HG03060 (cell line): ENCODE measurements at regions not wholly inside any gene's neighbourhood (a gene's known extent, or its start where the extent isn't known, plus 50 kb on each side); places are given as distances from the start of the nearest gene placed in this dataset.

Source experiments
- ATAC-seq: cut with Tn5 transposase; IDR thresholded peaks from one replicate; pipeline ENCODE4 v1.9.1; 2021; ENCODE audit warnings: low read depth, moderate number of reproducible peaks; ENCODE audit not compliant: unreplicated experiment

DNA sequence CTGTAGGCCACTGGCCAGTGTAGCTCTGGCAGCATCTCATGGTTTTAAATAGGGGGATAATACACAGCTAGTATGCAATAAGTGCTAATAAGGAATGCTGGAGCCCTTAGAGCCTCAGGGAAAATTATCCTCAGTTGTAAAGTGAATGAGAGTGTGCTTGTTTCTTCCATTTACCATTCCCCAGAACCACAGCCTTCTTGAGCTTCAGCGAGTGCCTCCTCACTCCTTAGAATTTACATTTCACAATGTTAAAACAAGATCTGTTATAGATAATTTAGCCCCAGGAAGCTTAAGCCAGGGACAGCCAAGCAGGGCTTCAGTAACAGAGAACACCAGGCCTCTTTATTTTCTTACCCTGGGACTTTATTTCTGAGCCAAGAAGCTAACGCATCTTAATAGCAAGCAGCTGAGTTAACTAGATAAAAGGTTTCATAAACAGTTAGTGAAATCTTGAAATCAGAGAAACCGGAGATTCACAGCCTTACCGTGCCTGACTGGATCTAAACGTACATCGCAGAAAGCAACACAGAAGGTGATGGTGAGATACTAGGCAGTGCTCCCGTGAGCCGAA lies 535.2 kb downstream of the TDRD15 start:
- ATAC-seq: no peak

DNA sequence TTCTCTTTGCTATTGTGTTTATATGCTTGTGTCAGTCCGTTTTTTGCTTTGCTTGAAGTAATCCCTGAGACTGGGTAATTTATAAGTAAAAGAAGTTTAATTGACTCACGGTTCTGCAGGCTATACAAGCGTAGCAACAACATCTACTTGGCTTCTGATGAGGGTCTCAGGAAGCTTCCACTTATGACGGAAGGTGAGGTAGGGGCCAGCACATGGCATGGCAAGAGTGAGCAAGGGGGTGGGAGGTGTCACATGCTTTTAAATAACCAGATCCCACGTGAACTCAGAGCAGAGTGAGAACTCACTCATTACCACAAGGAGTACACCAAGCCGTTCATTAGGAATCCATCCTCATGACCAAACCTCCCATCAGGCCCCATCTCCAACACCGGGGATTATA lies 540.3 kb downstream of the TDRD15 start:
- ATAC-seq: no peak

DNA sequence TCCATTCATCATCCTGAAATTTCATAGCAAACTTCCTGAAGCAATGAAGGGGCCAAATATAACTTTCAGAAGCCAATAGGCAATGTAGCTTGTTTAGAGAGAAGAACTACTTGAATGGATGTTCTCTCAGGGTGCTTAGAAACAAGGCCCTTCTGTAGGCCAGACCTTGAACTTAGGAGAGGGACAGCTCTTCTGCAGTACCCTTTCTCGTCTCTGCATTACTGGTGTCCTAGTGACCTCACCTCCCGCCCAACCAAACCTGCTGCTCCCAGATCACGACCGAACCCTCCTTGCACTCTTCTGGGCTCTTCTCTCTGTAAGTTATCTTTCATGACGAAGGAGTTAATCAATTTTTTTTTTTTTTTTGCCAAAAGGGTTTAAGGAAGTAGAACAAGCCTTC lies 543.9 kb downstream of the TDRD15 start:
- no peak for ATAC-seq

DNA sequence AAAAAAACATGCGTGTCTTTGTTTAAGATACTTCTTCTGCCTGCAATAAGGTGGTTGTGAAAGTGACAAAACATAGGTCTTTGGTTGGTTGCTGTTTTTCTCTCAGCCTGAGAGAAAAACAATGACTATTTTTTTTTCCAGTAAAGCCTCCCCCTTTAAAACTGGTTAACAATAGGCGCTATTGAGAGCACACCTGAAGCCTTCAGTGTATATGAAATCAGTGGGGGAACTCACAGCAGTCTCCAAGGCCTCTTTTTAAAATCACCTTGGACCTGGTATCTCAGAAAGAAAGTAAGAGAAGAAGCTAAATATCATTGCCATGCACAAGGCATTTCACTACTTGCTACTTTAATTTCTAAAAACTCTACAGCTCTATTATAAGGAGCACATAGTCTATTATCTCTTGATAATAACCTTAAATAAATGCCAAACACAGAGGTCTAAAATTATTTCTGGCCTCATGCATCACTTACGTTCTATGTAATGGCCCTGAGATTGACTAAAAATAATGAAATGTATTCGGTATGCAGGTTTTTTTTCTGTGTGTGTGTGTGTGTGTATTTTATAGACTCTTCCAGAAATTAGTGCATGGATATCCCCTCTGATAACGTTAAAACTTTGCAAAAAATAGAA lies 544.4 kb downstream of the TDRD15 start:
- ATAC-seq: no peak

DNA sequence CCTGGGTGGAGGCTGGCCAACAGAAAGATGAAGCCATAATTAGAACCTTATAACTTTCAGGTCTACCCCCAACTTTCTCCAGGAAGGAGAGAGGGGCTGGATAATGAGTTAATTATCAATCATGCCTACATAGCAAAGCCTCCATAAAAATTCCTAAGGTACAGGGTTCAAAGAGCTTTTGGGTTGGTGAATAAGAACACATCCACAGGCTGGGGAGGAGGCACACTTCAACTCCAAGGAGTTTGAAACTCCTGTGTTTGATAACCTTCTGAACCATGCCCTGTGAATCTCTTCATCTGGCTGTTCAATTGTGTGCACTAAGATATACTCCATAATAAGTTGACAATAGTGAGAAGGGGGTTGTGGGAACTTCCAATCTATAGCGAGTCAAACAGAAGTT lies 552.3 kb downstream of the TDRD15 start:
- no peak for ATAC-seq

DNA sequence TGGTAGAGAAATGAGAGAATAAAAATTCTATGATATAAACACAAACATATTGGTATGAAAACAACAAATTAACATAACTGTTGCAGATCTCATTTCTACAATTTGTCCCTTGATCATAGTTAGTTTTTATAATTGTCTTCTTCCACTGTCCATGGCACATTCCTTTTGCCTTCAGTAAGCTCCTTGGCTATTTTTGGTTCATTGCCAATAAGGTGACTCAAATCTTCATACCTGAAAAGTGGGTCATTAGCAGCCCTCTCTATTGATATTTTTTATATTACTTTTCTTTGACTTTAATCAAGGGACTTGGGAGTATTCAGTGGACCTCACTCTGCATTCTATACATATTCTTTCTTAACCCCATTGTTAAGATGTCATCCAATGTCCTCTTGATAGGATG lies 552.9 kb downstream of the TDRD15 start:
- no peak for ATAC-seq

DNA sequence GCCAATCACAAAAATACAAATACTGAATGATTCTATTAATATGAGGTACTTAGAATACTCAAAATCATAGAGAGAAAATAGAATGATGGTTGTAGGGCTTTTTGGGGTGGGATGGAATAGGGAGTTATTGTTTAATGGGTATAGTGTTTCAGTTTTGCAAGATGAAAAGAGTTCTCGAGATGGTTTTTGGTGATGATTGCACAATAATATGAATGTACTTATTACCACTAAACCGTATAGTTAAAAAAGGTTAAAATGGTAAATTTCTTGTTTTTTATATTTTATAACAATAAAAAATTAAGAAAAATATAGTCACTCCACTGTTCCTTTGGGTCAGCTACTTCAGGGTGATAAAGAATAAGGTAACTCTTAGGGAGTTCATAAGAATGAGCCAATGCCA lies 560.1 kb downstream of the TDRD15 start:
- ATAC-seq: no peak

DNA sequence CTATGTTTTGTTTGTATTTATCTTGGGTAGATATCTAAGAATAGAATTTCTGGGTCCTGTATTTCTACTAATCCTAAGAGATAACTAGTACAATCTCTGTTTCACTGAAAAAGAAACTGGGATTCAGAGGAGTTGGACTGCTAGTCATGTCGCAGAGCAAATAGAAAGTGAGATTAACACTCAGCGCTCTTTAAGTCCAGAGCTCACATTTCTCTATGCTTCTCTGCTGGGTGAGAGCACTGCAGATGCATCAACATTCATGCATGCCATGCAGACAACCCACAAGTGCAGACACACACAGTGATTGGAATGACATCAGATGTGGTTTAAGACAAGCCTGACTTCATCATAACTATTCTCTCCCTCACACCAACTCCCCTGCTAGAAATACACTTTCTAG lies 563.8 kb downstream of the TDRD15 start:
- ATAC-seq: no peak

DNA sequence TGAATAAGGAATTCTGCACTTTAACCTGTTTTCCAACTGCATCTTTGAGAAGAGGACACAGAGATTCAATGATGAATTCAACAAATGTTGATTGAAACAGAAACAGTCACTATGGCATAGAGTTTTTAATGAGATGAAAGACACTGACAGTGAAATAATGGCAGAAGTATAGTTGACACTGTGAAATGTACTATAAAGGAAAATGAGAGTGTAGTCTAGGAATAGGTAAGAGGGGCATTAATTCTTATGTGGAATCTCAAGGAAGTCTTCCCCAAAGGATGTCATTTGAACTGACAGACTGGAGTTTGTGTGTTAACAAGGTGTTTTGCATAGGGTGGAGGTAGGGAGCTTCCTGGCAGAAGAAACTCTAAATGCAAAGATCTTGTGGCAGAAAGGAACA lies 566.2 kb downstream of the TDRD15 start:
- no peak for ATAC-seq

DNA sequence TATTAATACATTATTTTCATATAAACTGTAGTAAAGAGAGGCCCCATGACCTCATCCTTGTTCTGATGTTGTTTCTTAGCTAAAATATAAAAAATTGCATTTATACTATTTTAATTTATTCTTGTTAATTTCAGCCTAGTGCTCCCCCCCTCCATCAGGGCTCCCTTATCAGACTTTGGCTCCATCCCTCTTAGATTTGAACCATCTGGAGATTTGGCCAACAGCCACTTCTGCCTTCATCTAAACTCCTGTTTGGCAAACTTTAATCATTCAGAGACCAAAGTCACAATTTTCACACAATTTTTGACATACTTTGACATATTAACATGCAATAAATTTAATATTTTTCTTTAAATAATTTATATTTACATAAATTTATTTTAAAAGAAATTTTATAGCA lies 569.3 kb downstream of the TDRD15 start:
- no peak for ATAC-seq

DNA sequence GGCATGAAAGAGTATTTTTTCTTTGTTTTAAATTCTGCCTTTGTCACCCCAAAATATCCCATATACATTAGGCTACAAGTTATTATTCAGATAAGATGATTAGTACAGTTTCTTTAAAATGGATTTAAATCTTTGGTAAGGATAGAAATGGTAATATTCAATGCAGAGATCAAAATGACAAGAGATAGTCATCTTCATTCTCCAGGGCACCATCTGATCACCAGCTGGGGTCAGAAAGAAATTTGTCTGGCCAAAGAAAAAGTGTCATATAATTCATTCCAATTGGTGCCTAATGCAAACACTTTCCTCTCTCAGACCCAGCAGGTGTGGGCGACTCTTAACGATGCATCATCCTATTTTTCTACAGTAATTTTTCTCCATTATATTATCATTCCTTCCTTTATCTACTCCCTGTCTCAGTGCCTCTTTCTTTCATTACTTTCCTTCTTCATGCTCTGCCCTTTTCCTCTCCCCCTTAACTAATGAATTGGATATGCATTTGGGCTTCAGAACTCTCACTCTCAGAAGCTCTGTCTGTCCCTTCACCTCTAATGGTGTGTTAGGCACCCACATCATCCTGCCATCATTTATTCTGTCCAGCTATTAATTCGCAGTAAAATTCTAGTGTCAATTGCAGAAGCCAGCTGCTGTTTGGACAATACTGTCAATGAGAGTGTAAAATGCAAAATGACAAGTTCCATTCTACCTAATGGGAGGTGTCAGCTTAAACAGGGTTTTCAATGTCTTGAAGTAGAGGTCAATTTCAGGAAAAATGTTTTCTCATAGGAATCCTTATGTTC lies 570.5 kb downstream of the TDRD15 start:
- ATAC-seq: no peak

DNA sequence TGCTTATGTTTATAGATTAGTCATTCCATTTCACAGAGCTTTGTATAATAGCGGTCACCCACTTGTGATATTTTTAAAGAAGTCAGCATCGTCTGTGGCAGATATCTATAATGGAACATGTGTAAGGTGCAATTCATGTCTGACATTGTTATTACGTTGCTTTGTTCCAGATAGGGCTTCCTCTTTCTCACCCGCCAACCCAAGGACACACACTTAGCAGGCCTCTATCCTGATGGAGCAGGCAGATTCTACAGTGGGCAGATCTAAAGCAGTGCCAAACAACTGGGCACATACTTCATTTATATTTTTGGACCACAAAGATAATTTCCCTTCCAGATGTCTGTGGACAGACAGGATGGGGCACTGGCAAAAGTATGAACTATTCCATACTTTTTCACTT lies 573.1 kb downstream of the TDRD15 start:
- ATAC-seq: no peak

DNA sequence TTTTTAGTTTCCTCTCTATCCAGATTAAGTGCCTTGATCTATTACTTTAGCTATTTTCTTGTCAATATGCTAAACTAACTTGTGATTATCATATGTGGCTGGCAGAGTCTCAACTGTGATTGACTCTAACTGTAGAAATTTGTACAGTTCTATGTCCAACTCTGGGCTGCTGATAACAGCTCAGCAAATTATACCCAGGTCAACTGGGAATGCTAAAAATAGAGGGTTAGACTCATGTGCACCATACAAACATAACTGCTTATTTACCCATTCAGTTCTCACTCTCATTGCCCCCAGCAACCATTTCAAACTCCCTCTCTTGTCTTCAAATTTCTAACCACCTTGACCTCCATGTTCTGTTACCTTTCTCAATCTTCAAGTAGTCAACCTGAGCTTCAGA lies 576.9 kb downstream of the TDRD15 start:
- no peak for ATAC-seq

DNA sequence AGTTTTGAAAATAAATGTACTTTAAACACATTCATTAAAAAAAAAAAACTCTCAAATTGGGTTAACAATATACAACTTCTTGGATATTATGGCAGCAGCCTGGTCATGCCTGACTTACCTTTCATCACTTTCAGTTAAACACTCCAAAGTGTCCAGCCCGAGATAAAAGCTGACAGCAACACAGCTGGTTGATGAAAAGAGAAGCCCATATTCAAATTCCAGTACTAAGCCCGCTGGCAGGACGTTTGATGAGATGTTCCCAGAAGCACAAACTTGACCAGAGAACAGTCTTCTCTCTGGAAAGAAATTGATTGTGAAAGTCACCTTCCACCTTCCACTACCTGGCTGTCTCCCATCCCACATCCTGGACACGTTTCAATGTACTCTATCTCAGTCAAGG lies 586.3 kb downstream of the TDRD15 start:
- no peak for ATAC-seq

DNA sequence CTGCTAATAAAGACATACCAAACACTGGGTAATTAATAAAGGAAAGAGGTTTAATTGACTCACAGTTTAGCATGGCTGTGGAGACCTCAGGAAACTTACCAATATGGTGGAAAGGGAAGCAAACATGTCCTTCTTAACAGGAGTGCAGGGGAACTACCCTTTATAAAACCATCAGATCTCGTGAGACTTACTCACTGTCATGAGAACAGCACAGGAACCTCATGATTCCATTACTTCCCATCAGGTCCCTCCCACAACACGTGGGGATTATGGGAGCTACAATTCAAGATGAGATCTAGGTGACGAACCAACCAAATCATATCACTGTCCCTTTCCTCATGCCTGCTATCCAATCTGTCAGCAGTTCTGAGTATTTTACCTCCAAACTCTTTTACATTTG lies 586.7 kb downstream of the TDRD15 start:
- ATAC-seq: no peak

DNA sequence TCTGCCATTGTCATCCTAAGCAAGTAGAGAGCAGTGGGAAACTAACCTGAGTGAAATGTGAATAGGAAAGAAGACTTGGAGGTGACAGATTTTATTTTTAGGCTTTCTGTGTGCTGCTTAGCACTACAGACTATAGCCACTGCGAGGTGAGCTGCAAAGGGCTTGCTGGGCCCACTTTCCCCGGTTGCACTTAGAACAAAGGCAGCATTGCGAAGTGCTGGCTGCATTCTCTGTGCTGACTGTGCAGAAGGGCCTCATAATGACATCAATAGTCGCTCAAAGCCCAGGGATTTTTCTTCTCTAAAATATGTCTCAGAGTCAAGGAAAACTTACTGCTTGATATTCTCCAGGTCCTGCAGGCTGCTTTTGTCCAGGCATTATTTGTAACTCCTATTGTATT lies 592.1 kb downstream of the TDRD15 start:
- ATAC-seq: no peak

DNA sequence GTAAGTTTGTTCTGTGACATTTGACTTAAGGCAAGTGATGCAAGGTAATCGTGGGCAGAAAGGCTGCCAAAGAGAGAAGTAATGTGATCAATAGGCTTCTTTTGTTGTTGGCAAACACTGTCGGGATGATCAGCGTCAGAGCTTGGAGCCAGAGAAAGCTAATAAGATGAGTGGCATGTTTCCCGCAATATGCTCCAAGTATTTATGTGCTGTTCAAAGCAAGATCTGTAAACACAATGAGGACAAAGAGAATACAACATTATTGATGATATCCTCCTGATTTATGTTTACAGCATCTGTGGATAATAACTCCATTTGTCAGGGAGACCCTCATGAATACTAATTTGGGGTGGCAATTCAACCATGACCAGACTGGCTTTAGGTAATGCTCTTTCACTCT lies 603.3 kb downstream of the TDRD15 start:
- no peak for ATAC-seq

DNA sequence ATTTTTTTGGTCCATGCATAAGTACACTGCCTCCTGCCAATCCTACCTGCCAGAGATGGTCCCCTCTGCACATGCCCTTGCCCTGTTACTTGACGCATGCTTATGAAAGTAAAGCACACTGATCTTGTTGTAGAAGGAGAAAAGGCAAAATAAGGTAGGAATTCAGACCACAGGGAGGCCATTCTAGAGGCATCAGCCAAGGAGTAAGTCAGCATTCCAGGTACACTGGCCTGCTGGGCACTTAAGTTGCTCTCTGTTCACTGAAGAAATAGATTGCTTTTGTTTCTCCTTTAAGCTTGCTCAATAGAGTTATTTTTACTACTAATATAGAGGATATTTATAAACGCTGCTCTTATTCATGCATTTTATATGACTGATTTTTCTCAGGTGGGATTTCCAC lies 604.4 kb downstream of the TDRD15 start:
- ATAC-seq: no peak

DNA sequence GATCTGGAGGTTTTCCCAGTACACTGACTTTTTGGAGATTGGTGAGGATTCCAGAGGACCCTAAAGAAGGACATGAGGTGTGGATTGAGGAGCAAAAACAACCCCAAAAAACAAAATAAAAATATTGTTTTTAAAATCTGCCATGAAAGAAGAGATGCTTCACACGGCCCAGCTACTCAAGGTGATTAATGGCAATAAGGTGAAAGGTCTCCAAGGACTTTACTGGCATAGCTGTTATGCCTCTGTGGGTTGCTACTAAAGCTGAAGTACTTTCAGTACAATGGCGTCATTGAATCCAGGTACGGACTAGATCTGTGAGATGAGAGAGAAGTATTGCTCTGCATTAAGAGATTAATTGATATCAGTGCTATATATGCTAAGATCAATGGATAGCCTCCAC lies 606.4 kb downstream of the TDRD15 start:
- ATAC-seq: no peak

DNA sequence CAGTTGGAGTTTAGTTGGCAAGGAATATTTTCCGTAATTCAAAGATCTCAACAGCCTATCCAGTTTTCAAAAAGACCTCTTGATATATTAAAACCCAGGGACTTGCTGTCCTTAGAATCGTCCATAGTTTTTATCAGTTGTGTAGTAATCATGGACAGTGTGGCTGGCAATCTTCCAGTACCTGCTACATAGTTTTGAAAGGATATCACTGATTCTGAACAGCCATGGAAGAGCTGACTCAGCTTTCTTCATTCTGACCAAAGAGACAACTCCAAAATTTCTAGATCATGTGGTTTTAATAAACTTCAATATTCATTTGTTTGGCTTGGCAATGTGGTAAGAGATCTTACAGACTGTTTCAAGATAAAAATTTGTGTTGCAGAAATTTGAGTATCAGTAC lies 616.7 kb downstream of the TDRD15 start:
- no peak for ATAC-seq

DNA sequence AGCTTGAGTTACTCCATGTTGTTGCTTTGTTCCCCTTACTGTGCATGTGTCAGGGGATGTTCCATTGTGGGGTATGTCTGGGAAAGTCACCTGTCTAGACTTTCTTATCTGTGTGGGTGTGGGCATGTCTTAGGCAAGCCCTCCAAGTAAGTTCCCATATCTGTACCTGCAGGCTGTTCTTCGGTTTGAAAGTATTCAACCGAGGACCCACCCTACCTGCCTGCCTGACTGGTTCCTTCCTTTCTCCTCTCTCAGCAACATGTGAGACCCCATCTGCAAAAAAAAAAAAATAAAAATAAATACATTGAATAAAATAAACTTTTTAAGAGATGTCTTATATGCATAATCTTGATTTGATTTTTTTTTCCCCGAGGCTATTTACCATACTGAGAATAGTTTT lies 622.7 kb downstream of the TDRD15 start:
- no peak for ATAC-seq

DNA sequence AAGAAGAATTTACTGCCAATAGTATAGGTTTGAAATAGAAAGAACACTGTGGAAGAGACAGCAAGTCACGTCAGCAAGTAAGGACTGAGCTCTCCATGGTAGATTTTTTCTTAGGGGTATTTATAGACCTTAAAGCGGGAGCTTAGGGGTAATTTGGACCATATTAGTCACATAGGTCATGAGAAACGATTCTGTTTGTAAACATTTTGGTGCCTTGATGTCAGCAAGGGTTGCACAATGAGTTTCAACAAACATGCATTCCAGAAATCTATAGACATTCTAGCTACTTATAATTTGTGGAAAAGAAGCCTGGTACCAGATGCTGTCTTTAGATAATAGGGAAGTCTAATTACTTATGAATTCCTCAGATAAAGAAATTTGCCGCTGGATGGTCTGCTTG lies 624.7 kb downstream of the TDRD15 start:
- no peak for ATAC-seq
